Hypothalamus (tissue), 51 donors: ENCODE measurements at regions not wholly inside any gene's neighbourhood (a gene's known extent, or its start where the extent isn't known, plus 50 kb on each side); places are given as distances from the start of the nearest gene placed in this dataset.
"Not testable (repeated sequence)": the region's sequence is repeated elsewhere in the genome, so short reads cannot be mapped to it uniquely, and the experiment has no call there.

Experiments
- DNase-seq, 51 donors: peaks; one replicate each; lab custom pipeline; 2025; lab: John Stamatoyannopoulos, UW

- no peak for DNase-seq
Measured at GRCh38 chr9:18256568-18256967, 217.4 kb upstream of the ADAMTSL1 start.

- no peak for DNase-seq
Measured at GRCh38 chr9:18260521-18260920, 213.4 kb upstream of the ADAMTSL1 start.

GRCh38 chr9:18261181-18261580 is 212.8 kb upstream of the ADAMTSL1 start:
- DNase-seq: no peak

GRCh38 chr9:18263377-18263776 is 210.6 kb upstream of the ADAMTSL1 start:
- DNase-seq: no peak

GRCh38 chr9:18268381-18268780 is 205.6 kb upstream of the ADAMTSL1 start:
- DNase-seq: no peak

- DNase-seq: no peak
Measured at GRCh38 chr9:18269561-18269960, 204.4 kb upstream of the ADAMTSL1 start.

- peak in 1 of 51 donors; percentile 4 for DNase-seq
Measured at GRCh38 chr9:18274693-18275092, 199.3 kb upstream of the ADAMTSL1 start.

GRCh38 chr9:18275313-18275990 is 198.5 kb upstream of the ADAMTSL1 start:
- DNase-seq: no peak

GRCh38 chr9:18281291-18281690 is 192.7 kb upstream of the ADAMTSL1 start:
- no peak for DNase-seq

GRCh38 chr9:18294229-18294628 is 179.7 kb upstream of the ADAMTSL1 start:
- DNase-seq: no peak

GRCh38 chr9:18296702-18297055 is 177.3 kb upstream of the ADAMTSL1 start:
- DNase-seq: no peak

GRCh38 chr9:18297056-18297841 is 176.7 kb upstream of the ADAMTSL1 start:
- no peak for DNase-seq

GRCh38 chr9:18299449-18299848 is 174.5 kb upstream of the ADAMTSL1 start:
- DNase-seq: no peak

GRCh38 chr9:18305167-18305806 is 168.7 kb upstream of the ADAMTSL1 start:
- not testable (repeated sequence) for DNase-seq

- no peak for DNase-seq
Measured at GRCh38 chr9:18314316-18314715, 159.6 kb upstream of the ADAMTSL1 start.

GRCh38 chr9:18317896-18318295 is 156.1 kb upstream of the ADAMTSL1 start:
- DNase-seq: no peak

- no peak for DNase-seq
Measured at GRCh38 chr9:18319918-18320445, 154.0 kb upstream of the ADAMTSL1 start.

GRCh38 chr9:18324928-18325745 is 148.8 kb upstream of the ADAMTSL1 start:
- DNase-seq: no peak

- DNase-seq: not testable (repeated sequence)
Measured at GRCh38 chr9:18325746-18326011, 148.3 kb upstream of the ADAMTSL1 start.

GRCh38 chr9:18327121-18327520 is 146.8 kb upstream of the ADAMTSL1 start:
- no peak for DNase-seq
